RPMI8226 (cell line): ENCODE measurements at regions not wholly inside any gene's neighbourhood (a gene's known extent, or its start where the extent isn't known, plus 50 kb on each side); places are given as distances from the start of the nearest gene placed in this dataset.
A peak's percentile ranks its signal among the peaks of the same experiment; 100 is the strongest.
"Not testable (repeated sequence)": the region's sequence is repeated elsewhere in the genome, so short reads cannot be mapped to it uniquely, and the experiment has no call there.

Source experiments
- DNase-seq: peaks from one replicate; pipeline ENCODE4 v3.0.0-alpha.2; 2015

- no peak for DNase-seq
Observed at GRCh38 chr12:125836647-125837046, 771.4 kb downstream of the AACS start.

GRCh38 chr12:125841332-125841731, 776.1 kb downstream of the AACS start:
- no peak for DNase-seq

- no peak for DNase-seq
Observed at GRCh38 chr12:125852116-125852515, 786.9 kb downstream of the AACS start.

- no peak for DNase-seq
Observed at GRCh38 chr12:125852679-125853078, 787.4 kb downstream of the AACS start.

GRCh38 chr12:125853670-125854069, 788.4 kb downstream of the AACS start:
- DNase-seq: no peak

GRCh38 chr12:125856366-125856765, 791.1 kb downstream of the AACS start:
- DNase-seq: no peak

GRCh38 chr12:125856896-125857295, 791.7 kb downstream of the AACS start:
- no peak for DNase-seq

- no peak for DNase-seq
Observed at GRCh38 chr12:125860672-125861288, 795.5 kb downstream of the AACS start.

GRCh38 chr12:125861299-125862281, 796.4 kb downstream of the AACS start:
- peak; percentile 87 for DNase-seq

- DNase-seq: not testable (repeated sequence)
Observed at GRCh38 chr12:125865236-125865635, 800.0 kb downstream of the AACS start.

GRCh38 chr12:125871811-125872594, 806.8 kb downstream of the AACS start:
- no peak for DNase-seq

GRCh38 chr12:125873016-125873415, 807.8 kb downstream of the AACS start:
- DNase-seq: no peak

- no peak for DNase-seq
Observed at GRCh38 chr12:125878483-125878882, 813.2 kb downstream of the AACS start.

- no peak for DNase-seq
Observed at GRCh38 chr12:125882141-125882540, 816.9 kb downstream of the AACS start.

- no peak for DNase-seq
Observed at GRCh38 chr12:125888921-125889320, 823.7 kb downstream of the AACS start.

GRCh38 chr12:125889742-125890141, 824.5 kb downstream of the AACS start:
- no peak for DNase-seq

- no peak for DNase-seq
Observed at GRCh38 chr12:125890366-125890905, 825.2 kb downstream of the AACS start.

- DNase-seq: no peak
Observed at GRCh38 chr12:125890971-125891370, 825.7 kb downstream of the AACS start.

- no peak for DNase-seq
Observed at GRCh38 chr12:125892276-125892675, 827.0 kb downstream of the AACS start.

GRCh38 chr12:125902991-125903390, 837.8 kb downstream of the AACS start:
- DNase-seq: no peak

GRCh38 chr12:125907351-125907750, 842.1 kb downstream of the AACS start:
- no peak for DNase-seq

GRCh38 chr12:125919856-125920470, 854.7 kb downstream of the AACS start:
- DNase-seq: no peak

GRCh38 chr12:125922330-125922729, 857.1 kb downstream of the AACS start:
- no peak for DNase-seq
